Coronary artery (tissue), 2 donors: ENCODE measurements at regions not wholly inside any gene's neighbourhood (a gene's known extent, or its start where the extent isn't known, plus 50 kb on each side); places are given as distances from the start of the nearest gene placed in this dataset.
"Not testable (repeated sequence)": the region's sequence is repeated elsewhere in the genome, so short reads cannot be mapped to it uniquely, and the experiment has no call there.

Experiments used
- DNase-seq: peaks from one replicate; pipeline ENCODE4 v3.0.0-alpha.2; 2017; ENCODE audit warnings: low spot score
- H3K27ac ChIP-seq, 2 donors: fragments of 200-600 bp; sonication (generic); one replicate each; pipeline ENCODE4 v1.5.1; 2016 to 2019
- H3K4me3 ChIP-seq: fragments of 200-600 bp; sonication (generic); 2 replicates; pipeline ENCODE4 v1.5.1; 2016; ENCODE audit warnings: mild to moderate bottlenecking, moderate library complexity
- TF ChIP-seq, protein P1 (sequence below): fragments of 200-600 bp; sonication (generic); IDR thresholded peaks from one replicate; pipeline ENCODE4 v1.5.1; 2019; ENCODE audit warnings: antibody characterized with exemption

DNA sequence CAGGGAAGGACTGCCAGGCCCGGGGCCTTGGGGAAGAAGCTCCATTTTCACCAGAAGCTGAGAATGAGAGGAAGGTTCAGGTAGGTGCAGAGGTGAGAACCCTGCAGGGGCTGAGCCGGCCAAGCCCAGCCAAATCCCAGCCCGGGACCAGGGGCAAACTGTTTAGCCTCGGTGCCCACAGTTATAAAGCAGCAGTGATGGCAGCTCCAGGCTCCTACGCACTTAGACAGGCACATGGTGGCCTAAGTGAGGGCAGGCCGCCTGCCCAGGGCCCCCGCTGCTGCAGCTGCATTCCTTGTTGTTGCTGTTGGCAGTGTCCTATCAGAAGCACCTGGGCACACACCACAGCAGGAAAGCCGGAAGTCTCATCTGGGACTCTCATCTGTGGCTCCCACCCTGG lies 159.9 kb upstream of the FOXD4L5 start:
- H3K27ac ChIP-seq = no peak overlapping the region
- DNase-seq = no peak
- H3K4me3 ChIP-seq = no peak overlapping the region
- TF ChIP-seq, protein P1, sequence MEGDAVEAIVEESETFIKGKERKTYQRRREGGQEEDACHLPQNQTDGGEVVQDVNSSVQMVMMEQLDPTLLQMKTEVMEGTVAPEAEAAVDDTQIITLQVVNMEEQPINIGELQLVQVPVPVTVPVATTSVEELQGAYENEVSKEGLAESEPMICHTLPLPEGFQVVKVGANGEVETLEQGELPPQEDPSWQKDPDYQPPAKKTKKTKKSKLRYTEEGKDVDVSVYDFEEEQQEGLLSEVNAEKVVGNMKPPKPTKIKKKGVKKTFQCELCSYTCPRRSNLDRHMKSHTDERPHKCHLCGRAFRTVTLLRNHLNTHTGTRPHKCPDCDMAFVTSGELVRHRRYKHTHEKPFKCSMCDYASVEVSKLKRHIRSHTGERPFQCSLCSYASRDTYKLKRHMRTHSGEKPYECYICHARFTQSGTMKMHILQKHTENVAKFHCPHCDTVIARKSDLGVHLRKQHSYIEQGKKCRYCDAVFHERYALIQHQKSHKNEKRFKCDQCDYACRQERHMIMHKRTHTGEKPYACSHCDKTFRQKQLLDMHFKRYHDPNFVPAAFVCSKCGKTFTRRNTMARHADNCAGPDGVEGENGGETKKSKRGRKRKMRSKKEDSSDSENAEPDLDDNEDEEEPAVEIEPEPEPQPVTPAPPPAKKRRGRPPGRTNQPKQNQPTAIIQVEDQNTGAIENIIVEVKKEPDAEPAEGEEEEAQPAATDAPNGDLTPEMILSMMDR = no peak

- not testable (repeated sequence) for DNase-seq, H3K27ac ChIP-seq, H3K4me3 ChIP-seq
These were observed 157.1 kb upstream of the FOXD4L5 start for GRCh38 chr9:65442116-65442515.

DNA sequence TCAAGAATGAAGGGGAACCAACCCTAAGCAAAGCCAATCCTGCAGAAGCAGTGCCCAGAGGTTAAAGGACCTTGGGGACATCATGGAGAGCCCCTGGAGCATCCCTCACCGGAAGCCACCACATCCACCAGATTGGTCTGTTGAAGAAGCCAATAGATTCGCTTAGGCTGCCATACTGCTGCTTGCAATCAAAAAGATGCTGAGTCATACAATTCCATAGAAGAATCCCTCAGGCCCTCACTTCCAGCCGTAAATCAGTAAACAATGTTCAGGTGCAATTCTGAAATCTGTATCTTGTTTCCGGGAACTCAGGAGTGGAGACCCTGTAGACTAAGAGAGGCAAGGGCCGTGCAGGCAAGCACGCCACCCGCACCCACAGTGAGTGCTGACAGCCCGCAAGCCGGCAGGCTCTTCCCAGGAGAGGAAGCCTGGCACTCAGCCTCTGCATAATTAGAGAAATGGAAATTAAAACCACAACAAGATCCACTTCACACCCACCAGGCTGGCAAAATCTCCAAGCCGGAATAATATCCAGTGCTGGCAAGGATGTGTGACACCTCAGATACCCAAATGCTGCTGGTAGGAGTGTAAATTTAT lies 156.4 kb upstream of the FOXD4L5 start:
- not testable (repeated sequence) for DNase-seq, H3K27ac ChIP-seq, H3K4me3 ChIP-seq

DNA sequence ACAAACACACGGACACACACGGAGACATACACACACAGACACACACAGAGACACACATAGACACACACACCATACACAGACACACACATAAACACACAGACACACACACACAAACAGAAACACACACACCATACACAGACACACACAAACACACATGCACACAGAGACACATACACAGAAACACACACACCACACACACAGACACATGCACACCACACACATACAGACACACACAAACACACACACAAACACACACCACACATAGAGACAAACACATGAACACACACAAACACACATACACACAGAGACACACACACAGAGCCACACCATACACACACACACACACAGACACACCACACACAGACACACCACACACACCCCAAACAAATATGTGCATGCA lies 152.7 kb upstream of the FOXD4L5 start:
- DNase-seq = no peak
- Histone ChIP-seq H3K27ac (no peak overlapping the region), H3K4me3 (no peak overlapping the region)
- TF ChIP-seq, protein P1 = no peak

GRCh38 chr9:65435464-65435863 lies 150.5 kb upstream of the FOXD4L5 start:
- TF ChIP-seq, protein P1 = no peak
- Histone ChIP-seq H3K4me3 (no peak overlapping the region), H3K27ac (no peak overlapping the region)
- DNase-seq = no peak

- no peak overlapping the region for H3K27ac ChIP-seq
- DNase-seq = no peak
- TF ChIP-seq, protein P1 = no peak
- H3K4me3 ChIP-seq = no peak overlapping the region
These were observed 147.8 kb upstream of the FOXD4L5 start for GRCh38 chr9:65432722-65433323.

DNA sequence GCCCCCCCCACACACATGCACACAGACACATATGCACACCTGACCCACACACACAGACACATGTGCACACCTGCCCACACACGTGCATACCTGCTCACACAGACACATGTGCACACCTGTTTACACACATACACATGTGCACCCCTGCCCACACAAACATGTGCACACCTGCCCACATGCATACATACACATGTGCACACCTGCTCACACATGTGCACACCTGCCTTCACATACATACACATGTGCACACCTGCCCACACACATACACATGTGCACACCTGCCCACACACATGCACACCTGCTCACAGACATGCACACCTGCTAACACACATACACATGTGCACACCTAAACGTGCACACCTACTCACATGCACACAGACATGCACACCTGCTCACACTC lies 147.0 kb upstream of the FOXD4L5 start:
- DNase-seq = no peak
- H3K27ac ChIP-seq = no peak overlapping the region
- TF ChIP-seq, protein P1 = no peak
- H3K4me3 ChIP-seq = no peak overlapping the region

DNA sequence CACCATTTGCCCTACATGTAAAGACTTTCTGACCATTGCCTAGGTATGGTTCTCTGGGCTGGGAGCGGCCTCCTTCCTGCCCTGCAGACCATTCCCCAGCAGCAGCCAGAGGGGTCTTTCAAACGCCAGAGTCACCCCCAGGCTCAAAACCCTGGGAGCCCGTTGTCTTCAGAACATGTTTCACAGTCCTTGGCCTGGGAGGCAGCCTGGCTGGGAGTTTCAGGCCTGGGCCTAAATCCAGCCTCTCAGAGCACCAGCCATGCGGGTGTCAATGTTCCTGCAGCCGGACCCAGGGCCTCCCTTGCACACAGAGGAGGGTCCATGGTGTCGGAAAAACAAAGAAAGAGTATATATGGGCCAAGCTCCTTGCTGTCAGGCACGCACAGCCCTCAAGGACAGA lies 145.2 kb upstream of the FOXD4L5 start:
- no peak for DNase-seq
- Histone ChIP-seq H3K4me3 (no peak overlapping the region), H3K27ac (no peak overlapping the region)
- TF ChIP-seq, protein P1 = no peak

GRCh38 chr9:65427361-65427760 lies 142.4 kb upstream of the FOXD4L5 start:
- not testable (repeated sequence) for H3K27ac ChIP-seq, DNase-seq, H3K4me3 ChIP-seq

GRCh38 chr9:65426813-65427212 lies 141.8 kb upstream of the FOXD4L5 start:
- H3K27ac ChIP-seq, DNase-seq, H3K4me3 ChIP-seq: not testable (repeated sequence)
